ENCODE measurements at regions not wholly inside any gene's neighbourhood (a gene's known extent, or its start where the extent isn't known, plus 50 kb on each side); places are given as distances from the start of the nearest gene placed in this dataset.

DNA sequence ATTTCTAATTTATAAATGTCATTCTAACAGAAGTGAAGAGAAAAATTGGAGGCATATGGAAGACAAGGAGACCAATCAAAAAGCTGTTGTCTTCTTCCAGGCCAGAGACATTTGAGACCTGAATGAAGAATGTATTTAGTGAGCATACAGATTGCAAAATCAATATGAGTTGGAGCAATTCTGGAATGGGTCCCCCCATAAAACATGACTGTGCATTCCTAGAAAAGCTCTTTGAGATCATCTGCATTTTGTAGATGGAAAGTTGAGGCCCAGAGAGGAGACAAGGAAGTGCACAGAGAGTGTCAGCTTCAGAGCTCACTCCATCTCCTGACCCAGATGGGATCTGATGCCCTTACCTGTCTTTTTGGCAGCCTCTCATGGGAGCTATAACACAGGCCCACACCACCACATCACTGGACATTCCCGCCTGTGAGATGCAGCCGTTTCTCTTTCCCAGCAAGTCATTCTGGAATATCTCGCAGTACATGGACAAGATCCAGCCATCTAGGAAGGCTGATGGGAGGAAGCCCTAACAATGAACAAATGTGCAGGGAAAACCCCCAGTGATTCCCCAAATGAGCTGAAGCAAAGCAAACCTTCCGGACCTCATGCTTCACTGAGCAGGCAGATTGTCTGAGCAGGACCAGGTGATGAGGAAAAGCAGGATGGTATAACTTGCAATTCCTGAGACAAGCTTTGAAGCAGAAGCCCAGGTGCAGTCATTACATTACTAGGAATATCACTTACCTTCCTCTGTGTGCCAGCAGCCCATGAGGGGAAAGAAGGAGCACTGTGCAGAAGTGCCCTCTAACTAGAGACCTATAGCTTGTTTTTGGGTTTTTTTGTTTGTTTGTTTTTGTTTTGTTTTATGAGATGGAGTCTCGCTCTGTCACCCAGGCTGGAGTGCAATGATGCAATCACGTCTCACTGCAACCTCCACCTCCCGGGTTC is 445.6 kb downstream of the PLPP3 start:
- Histone ChIP-seq H4K20me1 (ENCODE audit: insufficient read depth, low read length) (no peaks in the 10 kb centered on the region), H3K4me3 (replicated peaks in 1 of 3; ENCODE audit: insufficient read depth in 1 of 3, low read depth in 2 of 3, low read length in 3 of 3) (no peak overlapping the region), H3K9me3 (ENCODE audit: low read length) (no peaks in the 10 kb centered on the region), H3K9ac (ENCODE audit: insufficient read depth, low read depth, low read length) (no peak overlapping the region), H3K79me2 (ENCODE audit: insufficient read depth, low read length) (no peaks in the 10 kb centered on the region), H3K4me1 (ENCODE audit: insufficient read depth, low read length) (no peaks in the 10 kb centered on the region), H2AFZ (ENCODE audit: low read length) (no peak overlapping the region), H3K27ac (ENCODE audit: extremely low read length, insufficient read depth, low read length) (no peak overlapping the region), H3K27me3 (ENCODE audit: control insufficient read depth in 1 of 2, insufficient read depth in 2 of 2, low read length in 2 of 2) (peaks cover 0 to 4% of the 10 kb centered on the region in 2 experiments; a peak in 1 of 5 replicates), H3K36me3 (replicated peaks in 1 of 2; ENCODE audit: control insufficient read depth in 1 of 2, insufficient read depth in 2 of 2, low read length in 2 of 2) (no peaks in the 10 kb centered on the region), H3K4me2 (ENCODE audit: low read depth, low read length) (no peak overlapping the region)
- ATAC-seq (no peak), FAIRE-seq (no peak), DNase-seq (ENCODE audit: low spot score) (no peak)
- ChIA-PET CTCF (ENCODE audit: low intra/inter-chr PET ratio, low total read pairs) (no interaction called here), POLR2A (no interaction called here)
- intact Hi-C loops (cut with micrococcal nuclease; ENCODE audit: unreplicated experiment) (no loop called here), in situ Hi-C loops (cut with HindIII; ENCODE audit: extremely low pct_ligation_motif_present, low pct_unique_long_range_greater_than_20kb) (no loop called here)
- BruUV-seq (replicated peaks): no TSS peak
- TF ChIP-seq, protein P1, sequence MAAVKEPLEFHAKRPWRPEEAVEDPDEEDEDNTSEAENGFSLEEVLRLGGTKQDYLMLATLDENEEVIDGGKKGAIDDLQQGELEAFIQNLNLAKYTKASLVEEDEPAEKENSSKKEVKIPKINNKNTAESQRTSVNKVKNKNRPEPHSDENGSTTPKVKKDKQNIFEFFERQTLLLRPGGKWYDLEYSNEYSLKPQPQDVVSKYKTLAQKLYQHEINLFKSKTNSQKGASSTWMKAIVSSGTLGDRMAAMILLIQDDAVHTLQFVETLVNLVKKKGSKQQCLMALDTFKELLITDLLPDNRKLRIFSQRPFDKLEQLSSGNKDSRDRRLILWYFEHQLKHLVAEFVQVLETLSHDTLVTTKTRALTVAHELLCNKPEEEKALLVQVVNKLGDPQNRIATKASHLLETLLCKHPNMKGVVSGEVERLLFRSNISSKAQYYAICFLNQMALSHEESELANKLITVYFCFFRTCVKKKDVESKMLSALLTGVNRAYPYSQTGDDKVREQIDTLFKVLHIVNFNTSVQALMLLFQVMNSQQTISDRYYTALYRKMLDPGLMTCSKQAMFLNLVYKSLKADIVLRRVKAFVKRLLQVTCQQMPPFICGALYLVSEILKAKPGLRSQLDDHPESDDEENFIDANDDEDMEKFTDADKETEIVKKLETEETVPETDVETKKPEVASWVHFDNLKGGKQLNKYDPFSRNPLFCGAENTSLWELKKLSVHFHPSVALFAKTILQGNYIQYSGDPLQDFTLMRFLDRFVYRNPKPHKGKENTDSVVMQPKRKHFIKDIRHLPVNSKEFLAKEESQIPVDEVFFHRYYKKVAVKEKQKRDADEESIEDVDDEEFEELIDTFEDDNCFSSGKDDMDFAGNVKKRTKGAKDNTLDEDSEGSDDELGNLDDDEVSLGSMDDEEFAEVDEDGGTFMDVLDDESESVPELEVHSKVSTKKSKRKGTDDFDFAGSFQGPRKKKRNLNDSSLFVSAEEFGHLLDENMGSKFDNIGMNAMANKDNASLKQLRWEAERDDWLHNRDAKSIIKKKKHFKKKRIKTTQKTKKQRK (IDR thresholded peaks at IDR 0.05; ENCODE audit: low read length): no peak
- TF ChIP-seq ZNF782 (CRISPR knock-in tag; IDR thresholded peaks at IDR 0.05; ENCODE audit: borderline replicate concordance): no peak
- peak; percentile 49 for TF ChIP-seq NFE2L2 (IDR thresholded peaks at IDR 0.05; ENCODE audit: low read length)
- TF ChIP-seq CBFB (CRISPR knock-in tag; IDR thresholded peaks at IDR 0.05): no peak
- TF ChIP-seq, protein P2, sequence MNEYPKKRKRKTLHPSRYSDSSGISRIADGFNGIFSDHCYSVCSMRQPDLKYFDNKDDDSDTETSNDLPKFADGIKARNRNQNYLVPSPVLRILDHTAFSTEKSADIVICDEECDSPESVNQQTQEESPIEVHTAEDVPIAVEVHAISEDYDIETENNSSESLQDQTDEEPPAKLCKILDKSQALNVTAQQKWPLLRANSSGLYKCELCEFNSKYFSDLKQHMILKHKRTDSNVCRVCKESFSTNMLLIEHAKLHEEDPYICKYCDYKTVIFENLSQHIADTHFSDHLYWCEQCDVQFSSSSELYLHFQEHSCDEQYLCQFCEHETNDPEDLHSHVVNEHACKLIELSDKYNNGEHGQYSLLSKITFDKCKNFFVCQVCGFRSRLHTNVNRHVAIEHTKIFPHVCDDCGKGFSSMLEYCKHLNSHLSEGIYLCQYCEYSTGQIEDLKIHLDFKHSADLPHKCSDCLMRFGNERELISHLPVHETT (CRISPR knock-in tag; conservative IDR thresholded peaks at IDR 0.05): no peak
- no peak for TF ChIP-seq MAFK (conservative IDR thresholded peaks at IDR 0.05 in 1 of 2, IDR thresholded peaks at IDR 0.05 in 1 of 2; ENCODE audit: low read length in 2 of 2)
- TF ChIP-seq ATF7 (IDR thresholded peaks at IDR 0.05): peak; percentile 76
- TF ChIP-seq ATF7 (CRISPR knock-in tag; IDR thresholded peaks at IDR 0.05): no peak
- TF ChIP-seq SOX5 (CRISPR knock-in tag; IDR thresholded peaks at IDR 0.05; ENCODE audit: borderline replicate concordance): no peak
- WGBS (ENCODE audit: low lambda C conversion rate): 27% methylated on average over 7 of the region's 7 CpGs
